ENCODE measurements at regions not wholly inside any gene's neighbourhood (a gene's known extent, or its start where the extent isn't known, plus 50 kb on each side); places are given as distances from the start of the nearest gene placed in this dataset.

DNA sequence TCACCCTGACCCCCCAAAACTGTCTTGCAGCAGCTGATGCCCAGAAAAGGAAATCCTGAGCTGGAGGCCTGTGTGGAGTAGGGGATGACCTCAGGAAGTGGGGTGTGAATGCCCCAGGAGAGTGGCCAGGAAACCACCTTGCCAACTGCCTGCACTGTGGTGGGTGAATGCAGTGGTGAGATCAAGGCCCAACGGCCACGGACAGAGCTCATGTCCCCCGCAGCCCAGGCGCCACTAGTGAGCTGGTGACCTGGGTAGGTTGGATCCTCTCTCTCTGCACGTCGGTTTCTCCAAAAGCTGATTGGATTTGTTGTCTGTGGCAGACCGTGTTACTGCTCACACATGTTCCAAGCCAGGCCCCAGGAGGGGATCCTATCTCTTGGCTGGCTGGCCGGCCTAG, 448.9 kb downstream of the TCERG1L start:
- TF ChIP-seq EP300 (IDR thresholded peaks at IDR 0.05) (no peak), ESRRA (IDR thresholded peaks at IDR 0.05; ENCODE audit: borderline replicate concordance, low read length) (no peak), MAFK (IDR thresholded peaks at IDR 0.05; ENCODE audit: partially characterized antibody) (no peak), RCOR1 (IDR thresholded peaks at IDR 0.05; ENCODE audit: low read depth, low read length) (no peak), JUNB (IDR thresholded peaks at IDR 0.05) (no peak), NFE2L2 (conservative IDR thresholded peaks at IDR 0.05; ENCODE audit: low read length) (no peak), KDM1A (IDR thresholded peaks at IDR 0.05; ENCODE audit: low read depth) (no peak), EHMT2 (IDR thresholded peaks at IDR 0.05; ENCODE audit: low read depth) (no peak), SMC3 (IDR thresholded peaks at IDR 0.05) (no peak)
- TF ChIP-seq, protein P1, sequence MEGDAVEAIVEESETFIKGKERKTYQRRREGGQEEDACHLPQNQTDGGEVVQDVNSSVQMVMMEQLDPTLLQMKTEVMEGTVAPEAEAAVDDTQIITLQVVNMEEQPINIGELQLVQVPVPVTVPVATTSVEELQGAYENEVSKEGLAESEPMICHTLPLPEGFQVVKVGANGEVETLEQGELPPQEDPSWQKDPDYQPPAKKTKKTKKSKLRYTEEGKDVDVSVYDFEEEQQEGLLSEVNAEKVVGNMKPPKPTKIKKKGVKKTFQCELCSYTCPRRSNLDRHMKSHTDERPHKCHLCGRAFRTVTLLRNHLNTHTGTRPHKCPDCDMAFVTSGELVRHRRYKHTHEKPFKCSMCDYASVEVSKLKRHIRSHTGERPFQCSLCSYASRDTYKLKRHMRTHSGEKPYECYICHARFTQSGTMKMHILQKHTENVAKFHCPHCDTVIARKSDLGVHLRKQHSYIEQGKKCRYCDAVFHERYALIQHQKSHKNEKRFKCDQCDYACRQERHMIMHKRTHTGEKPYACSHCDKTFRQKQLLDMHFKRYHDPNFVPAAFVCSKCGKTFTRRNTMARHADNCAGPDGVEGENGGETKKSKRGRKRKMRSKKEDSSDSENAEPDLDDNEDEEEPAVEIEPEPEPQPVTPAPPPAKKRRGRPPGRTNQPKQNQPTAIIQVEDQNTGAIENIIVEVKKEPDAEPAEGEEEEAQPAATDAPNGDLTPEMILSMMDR (IDR thresholded peaks at IDR 0.05), result no peak
- TF ChIP-seq, protein P2, sequence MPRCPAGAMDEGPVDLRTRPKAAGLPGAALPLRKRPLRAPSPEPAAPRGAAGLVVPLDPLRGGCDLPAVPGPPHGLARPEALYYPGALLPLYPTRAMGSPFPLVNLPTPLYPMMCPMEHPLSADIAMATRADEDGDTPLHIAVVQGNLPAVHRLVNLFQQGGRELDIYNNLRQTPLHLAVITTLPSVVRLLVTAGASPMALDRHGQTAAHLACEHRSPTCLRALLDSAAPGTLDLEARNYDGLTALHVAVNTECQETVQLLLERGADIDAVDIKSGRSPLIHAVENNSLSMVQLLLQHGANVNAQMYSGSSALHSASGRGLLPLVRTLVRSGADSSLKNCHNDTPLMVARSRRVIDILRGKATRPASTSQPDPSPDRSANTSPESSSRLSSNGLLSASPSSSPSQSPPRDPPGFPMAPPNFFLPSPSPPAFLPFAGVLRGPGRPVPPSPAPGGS (IDR thresholded peaks at IDR 0.05), result no peak
- TF ChIP-seq, protein P3, sequence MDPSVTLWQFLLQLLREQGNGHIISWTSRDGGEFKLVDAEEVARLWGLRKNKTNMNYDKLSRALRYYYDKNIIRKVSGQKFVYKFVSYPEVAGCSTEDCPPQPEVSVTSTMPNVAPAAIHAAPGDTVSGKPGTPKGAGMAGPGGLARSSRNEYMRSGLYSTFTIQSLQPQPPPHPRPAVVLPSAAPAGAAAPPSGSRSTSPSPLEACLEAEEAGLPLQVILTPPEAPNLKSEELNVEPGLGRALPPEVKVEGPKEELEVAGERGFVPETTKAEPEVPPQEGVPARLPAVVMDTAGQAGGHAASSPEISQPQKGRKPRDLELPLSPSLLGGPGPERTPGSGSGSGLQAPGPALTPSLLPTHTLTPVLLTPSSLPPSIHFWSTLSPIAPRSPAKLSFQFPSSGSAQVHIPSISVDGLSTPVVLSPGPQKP (IDR thresholded peaks at IDR 0.05; ENCODE audit: low read depth, low read length), result no peak

All from A549 (cell line).